IMR-90 (cell line): ENCODE measurements at regions not wholly inside any gene's neighbourhood (a gene's known extent, or its start where the extent isn't known, plus 50 kb on each side); places are given as distances from the start of the nearest gene placed in this dataset.

Source experiments
- ATAC-seq: fragments of 200-7000 bp; cut with Tn5 transposase; 2 replicates; pipeline ENCODE4 v1.9.1; 2020; ENCODE audit warnings: low read depth, mild to moderate bottlenecking, moderate library complexity
- BruUV-seq: library from RNA; stranded (reverse); fragments of 400-500 nt; replicated peaks from 2 replicates; lab custom pipeline; 2021; lab: Mats Ljungman, UMichigan
- CTCF ChIA-PET: fragments of 300-600 bp; formaldehyde crosslinking; extraction: SDS; loops from one replicate; lab custom pipeline; 2021; ENCODE audit warnings: antibody characterized with exemption; lab: Yijun Ruan, JAX
- POLR2A ChIA-PET: fragments of 300-600 bp; sonication (Branson Sonifier 250); formaldehyde crosslinking; loops from one replicate; lab custom pipeline; 2022; ENCODE audit warnings: antibody characterized with exemption; ENCODE audit not compliant: unreplicated experiment; lab: Charles Lee
- DNase-seq: peaks from one replicate; pipeline ENCODE4 v3.0.0; 2013
- H2AFZ ChIP-seq: replicated peaks from 2 replicates; pipeline ENCODE3; 2013; ENCODE audit warnings: low read length, mild to moderate bottlenecking; ENCODE audit not compliant: poor library complexity
- H2AK5ac ChIP-seq: 2 replicates; pipeline ENCODE4 v1.6.1; 2013; ENCODE audit warnings: low read depth, low read length, inconsistent platforms
- H2AK9ac ChIP-seq: replicated peaks from 2 replicates; pipeline ENCODE3; 2013; ENCODE audit warnings: mild to moderate bottlenecking, low read depth, low read length, moderate library complexity; ENCODE audit not compliant: poor library complexity
- H2BK120ac ChIP-seq: 2 replicates; pipeline ENCODE4 v1.6.1; 2013; ENCODE audit warnings: low read depth, low read length, inconsistent platforms
- H2BK15ac ChIP-seq: 3 replicates; pipeline ENCODE4 v1.6.1; 2013; ENCODE audit warnings: low read depth, low read length, inconsistent platforms
- H2BK20ac ChIP-seq: 2 replicates; pipeline ENCODE4 v1.6.1; 2013; ENCODE audit warnings: low read depth, mild to moderate bottlenecking, inconsistent platforms, low read length, moderate library complexity
- H2BK5ac ChIP-seq: 2 replicates; pipeline ENCODE4 v1.6.1; 2013; ENCODE audit warnings: mild to moderate bottlenecking, low read depth, low read length, inconsistent platforms; ENCODE audit not compliant: poor library complexity, severe bottlenecking
- H3K14ac ChIP-seq: replicated peaks from 2 replicates; pipeline ENCODE4 v1.6.1; 2013; ENCODE audit warnings: low read depth, low read length, inconsistent platforms
- H3K18ac ChIP-seq: 2 replicates; pipeline ENCODE4 v1.6.1; 2013; ENCODE audit warnings: low read depth, low read length, control low read depth
- H3K23ac ChIP-seq: 2 replicates; pipeline ENCODE4 v1.6.1; 2013; ENCODE audit warnings: low read depth, low read length, inconsistent platforms
- H3K27ac ChIP-seq: 2 replicates; pipeline ENCODE4 v1.5.1; 2013; ENCODE audit warnings: mild to moderate bottlenecking, control low read depth, low read length; ENCODE audit not compliant: insufficient read depth
- H3K27me3 ChIP-seq: 2 replicates; pipeline ENCODE4 v1.6.1; 2013; ENCODE audit warnings: low read length; ENCODE audit not compliant: control insufficient read depth, insufficient read depth
- H3K36me3 ChIP-seq: 2 replicates; pipeline ENCODE4 v1.6.1; 2013; ENCODE audit warnings: low read length, mixed read lengths; ENCODE audit not compliant: control insufficient read depth, insufficient read depth
- H3K4ac ChIP-seq: 2 replicates; pipeline ENCODE4 v1.6.1; 2013; ENCODE audit warnings: low read depth, low read length, inconsistent platforms
- H3K4me1 ChIP-seq: 2 replicates; pipeline ENCODE4 v1.6.1; 2013; ENCODE audit warnings: low read length, mixed read lengths; ENCODE audit not compliant: control insufficient read depth, insufficient read depth
- H3K4me2 ChIP-seq: 2 replicates; pipeline ENCODE4 v1.6.1; 2013; ENCODE audit warnings: low read depth, mild to moderate bottlenecking, control low read depth, low read length, moderate library complexity
- H3K4me3 ChIP-seq: 2 replicates; pipeline ENCODE4 v1.5.1; 2013; ENCODE audit warnings: low read depth, mild to moderate bottlenecking, control low read depth, low read length, moderate library complexity; ENCODE audit not compliant: insufficient read depth
- H3K56ac ChIP-seq: 2 replicates; pipeline ENCODE4 v1.6.1; 2013; ENCODE audit warnings: low read length, inconsistent platforms; ENCODE audit not compliant: insufficient read depth; ENCODE audit errors: extremely low read depth
- H3K79me1 ChIP-seq, 2 experiments: 2 replicates each; pipeline ENCODE4 v1.6.1; 2013; ENCODE audit warnings: low read length in 2 of 2, inconsistent platforms in 1 of 2, low read depth in 1 of 2
- H3K9ac ChIP-seq: 2 replicates; pipeline ENCODE4 v1.6.1; 2013; ENCODE audit warnings: low read depth, low read length, control low read depth
- H3K9me1 ChIP-seq: 2 replicates; pipeline ENCODE4 v1.6.1; 2013; ENCODE audit warnings: low read length, inconsistent platforms; ENCODE audit not compliant: insufficient read depth
- H3K9me3 ChIP-seq: 2 replicates; pipeline ENCODE4 v1.6.1; 2013; ENCODE audit warnings: low read length; ENCODE audit not compliant: control insufficient read depth, insufficient read depth
- H4K20me1 ChIP-seq: 2 replicates; pipeline ENCODE4 v1.6.1; 2013; ENCODE audit warnings: low read length, inconsistent platforms; ENCODE audit not compliant: insufficient read depth
- H4K5ac ChIP-seq: 2 replicates; pipeline ENCODE4 v1.6.1; 2013; ENCODE audit warnings: mild to moderate bottlenecking, low read depth, low read length, control low read depth
- H4K8ac ChIP-seq, 2 experiments: 2 replicates each; pipeline ENCODE4 v1.6.1; 2013; ENCODE audit warnings: low read depth in 2 of 2, low read length in 2 of 2, control low read depth in 1 of 2, inconsistent platforms in 1 of 2
- H4K91ac ChIP-seq: 2 replicates; pipeline ENCODE4 v1.6.1; 2013; ENCODE audit warnings: low read depth, low read length, inconsistent platforms; ENCODE audit not compliant: insufficient read depth
- BHLHE40 ChIP-seq: fragments of 150-350 bp; IDR thresholded peaks from 2 replicates; pipeline ENCODE4 v1.6.1; 2016; ENCODE audit warnings: mild to moderate bottlenecking, low read depth, low read length
- CHD1 ChIP-seq: IDR thresholded peaks from 2 replicates; pipeline ENCODE4 v1.6.1; 2012; ENCODE audit warnings: low read depth, low read length, improper control_type of control experiment
- FOS ChIP-seq: fragments of 150-350 bp; IDR thresholded peaks from 2 replicates; pipeline ENCODE4 v1.6.1; 2016; ENCODE audit warnings: low read depth, low read length
- NFE2L2 ChIP-seq: fragments of 150-350 bp; IDR thresholded peaks from 2 replicates; pipeline ENCODE4 v1.6.1; 2016; ENCODE audit warnings: low read depth, mild to moderate bottlenecking, low read length
- POLR2A ChIP-seq: IDR thresholded peaks from 2 replicates; pipeline ENCODE4 v1.6.1; 2012; ENCODE audit warnings: mild to moderate bottlenecking, low read depth, low read length
- RAD21 ChIP-seq: IDR thresholded peaks from 2 replicates; pipeline ENCODE4 v1.6.1; 2012; ENCODE audit warnings: low read length, improper control_type of control experiment
- RFX5 ChIP-seq: IDR thresholded peaks from 2 replicates; pipeline ENCODE4 v1.8.0; 2012; ENCODE audit warnings: low read depth, mild to moderate bottlenecking, low read length, moderate library complexity
- WGBS, 2 experiments: methylation state at CpG; one replicate each; pipeline versions ENCODE4 v1.1.5 to v1.1.7; 2013; ENCODE audit warnings: missing lambda C conversion rate in 2 of 2; ENCODE audit not compliant: insufficient read length in 1 of 2; ENCODE audit errors: extremely low coverage in 2 of 2; 5-methylcytosine and 5-hydroxymethylcytosine counted together
- dilution Hi-C: fragments of 300-500 bp; cut with HindIII; formaldehyde crosslinking; loops from one replicate; pipeline ENCODE4 v1.14.3; 2018; ENCODE audit warnings: low sequenced_read_pairs; ENCODE audit not compliant: unreplicated experiment
- in situ Hi-C: fragments of 300-500 bp; cut with MboI; formaldehyde crosslinking; loops from 3 replicates; pipeline ENCODE4 v1.14.3; 2019; ENCODE audit warnings: low sequenced_read_pairs, inconsistent platforms, mixed read lengths
- intact Hi-C: fragments of 100-400 bp; cut with micrococcal nuclease; formaldehyde crosslinking; loops from 2 replicates; pipeline ENCODE4 v1.10.0; 2022
- TF ChIP-seq, protein P1 (sequence below): conservative IDR thresholded peaks from 2 replicates; pipeline ENCODE4 v1.5.1; 2012; ENCODE audit warnings: mild to moderate bottlenecking, low read depth, low read length, improper control_type of control experiment
- TF ChIP-seq, protein P2 (sequence below): fragments of 150-350 bp; IDR thresholded peaks from 2 replicates; pipeline ENCODE4 v1.6.1; 2017; ENCODE audit warnings: mild to moderate bottlenecking, antibody characterized with exemption, low read length, low read depth

DNA sequence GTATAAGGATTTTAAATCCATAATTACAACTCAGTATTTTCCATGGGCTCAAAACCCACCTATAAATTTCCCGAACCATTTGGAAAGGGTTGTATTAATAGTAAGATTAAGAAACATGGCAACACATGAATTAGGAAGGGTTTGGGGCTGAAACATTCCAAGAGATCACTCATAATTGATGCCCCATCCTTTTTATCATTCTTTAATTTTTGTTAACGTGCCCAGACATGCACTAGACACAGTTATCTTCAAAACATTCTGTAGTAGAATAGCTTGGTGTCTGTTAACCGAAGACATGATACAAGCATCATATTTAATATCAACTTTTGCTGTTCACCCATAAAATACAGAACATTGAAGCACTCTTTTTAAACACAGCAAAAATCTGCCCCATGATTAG, 106.8 kb upstream of the FRMD6 start:
- Histone ChIP-seq H3K27me3 (no peaks in the 10 kb centered on the region), H4K20me1 (no peaks in the 10 kb centered on the region), H2BK15ac (peak overlapping the region; percentile 86; the same call in 1 of the 3 replicates), H3K4me2 (peak overlapping the region; percentile 58; the same call in 1 of the 2 replicates), H3K9ac (no peak overlapping the region), H3K27ac (no peak overlapping the region), H3K18ac (peak overlapping the region; percentile 96), H2BK5ac (peak overlapping the region; percentile 74), H2AK5ac (no peak overlapping the region), H4K91ac (peak overlapping the region; percentile 41; the same call in 1 of the 2 replicates), H3K79me1 (peaks cover 2 to 17% of the 10 kb centered on the region in 2 experiments; a peak in 2 of 4 replicates), H3K9me1 (peaks cover 8% of the 10 kb centered on the region), H3K4me3 (no peak overlapping the region), H3K56ac (no peak overlapping the region; the same call in 1 of the 2 replicates), H3K9me3 (no peaks in the 10 kb centered on the region), H2AFZ (no peak overlapping the region), H2AK9ac (no peak overlapping the region), H2BK20ac (peak overlapping the region; percentile 49), H3K4me1 (peaks cover 17% of the 10 kb centered on the region), H4K5ac (peak overlapping the region; percentile 97; the same call in 1 of the 2 replicates), H4K8ac (peak overlapping the region in 1 of 2 experiments; percentile 65; a peak in 3 of 4 replicates), H2BK120ac (peak overlapping the region; percentile 76), H3K36me3 (no peaks in the 10 kb centered on the region), H3K4ac (peak overlapping the region; percentile 36), H3K23ac (peak overlapping the region; percentile 70; the same call in 1 of the 2 replicates), H3K14ac (peak overlapping the region; percentile 47; the same call in 1 of the 2 replicates)
- dilution Hi-C loops (no loop called here), in situ Hi-C loops (no loop called here), intact Hi-C loops (loop anchor here (5.0 kb wide), 2 partner anchors 107 to 238 kb away; partner anchors contain the start of gene FRMD6)
- ChIA-PET POLR2A (no interaction called here), CTCF (no interaction called here)
- no TSS peak for BruUV-seq
- WGBS, 2 experiments = no CpG with 5 or more reads among the region's 3 CpGs
- no peak for TF ChIP-seq NFE2L2
- no peak for TF ChIP-seq CHD1
- no peak for TF ChIP-seq RAD21
- TF ChIP-seq FOS = no peak
- TF ChIP-seq, protein P1, sequence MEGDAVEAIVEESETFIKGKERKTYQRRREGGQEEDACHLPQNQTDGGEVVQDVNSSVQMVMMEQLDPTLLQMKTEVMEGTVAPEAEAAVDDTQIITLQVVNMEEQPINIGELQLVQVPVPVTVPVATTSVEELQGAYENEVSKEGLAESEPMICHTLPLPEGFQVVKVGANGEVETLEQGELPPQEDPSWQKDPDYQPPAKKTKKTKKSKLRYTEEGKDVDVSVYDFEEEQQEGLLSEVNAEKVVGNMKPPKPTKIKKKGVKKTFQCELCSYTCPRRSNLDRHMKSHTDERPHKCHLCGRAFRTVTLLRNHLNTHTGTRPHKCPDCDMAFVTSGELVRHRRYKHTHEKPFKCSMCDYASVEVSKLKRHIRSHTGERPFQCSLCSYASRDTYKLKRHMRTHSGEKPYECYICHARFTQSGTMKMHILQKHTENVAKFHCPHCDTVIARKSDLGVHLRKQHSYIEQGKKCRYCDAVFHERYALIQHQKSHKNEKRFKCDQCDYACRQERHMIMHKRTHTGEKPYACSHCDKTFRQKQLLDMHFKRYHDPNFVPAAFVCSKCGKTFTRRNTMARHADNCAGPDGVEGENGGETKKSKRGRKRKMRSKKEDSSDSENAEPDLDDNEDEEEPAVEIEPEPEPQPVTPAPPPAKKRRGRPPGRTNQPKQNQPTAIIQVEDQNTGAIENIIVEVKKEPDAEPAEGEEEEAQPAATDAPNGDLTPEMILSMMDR = no peak
- TF ChIP-seq POLR2A = no peak
- no peak for TF ChIP-seq RFX5
- TF ChIP-seq, protein P2, sequence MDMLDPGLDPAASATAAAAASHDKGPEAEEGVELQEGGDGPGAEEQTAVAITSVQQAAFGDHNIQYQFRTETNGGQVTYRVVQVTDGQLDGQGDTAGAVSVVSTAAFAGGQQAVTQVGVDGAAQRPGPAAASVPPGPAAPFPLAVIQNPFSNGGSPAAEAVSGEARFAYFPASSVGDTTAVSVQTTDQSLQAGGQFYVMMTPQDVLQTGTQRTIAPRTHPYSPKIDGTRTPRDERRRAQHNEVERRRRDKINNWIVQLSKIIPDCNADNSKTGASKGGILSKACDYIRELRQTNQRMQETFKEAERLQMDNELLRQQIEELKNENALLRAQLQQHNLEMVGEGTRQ = no peak
- no peak for TF ChIP-seq BHLHE40
- no peak for DNase-seq
- no peak for ATAC-seq
